Retinal pigment epithelial cell (primary cell): ENCODE measurements at regions not wholly inside any gene's neighbourhood (a gene's known extent, or its start where the extent isn't known, plus 50 kb on each side); places are given as distances from the start of the nearest gene placed in this dataset.

ENCODE experiments used
- DNase-seq: peaks from one replicate; pipeline ENCODE4 v3.0.0-alpha.2; 2010; ENCODE audit warnings: low read depth
- H3K4me3 ChIP-seq: 2 replicates; pipeline ENCODE4 v1.5.1; 2011; ENCODE audit warnings: mild to moderate bottlenecking, low read length, control low read depth, moderate library complexity
- TF ChIP-seq, protein P1 (sequence below): conservative IDR thresholded peaks from 2 replicates; pipeline ENCODE4 v1.5.1; 2011; ENCODE audit warnings: low read depth, low read length, control low read depth, inconsistent platforms

DNA sequence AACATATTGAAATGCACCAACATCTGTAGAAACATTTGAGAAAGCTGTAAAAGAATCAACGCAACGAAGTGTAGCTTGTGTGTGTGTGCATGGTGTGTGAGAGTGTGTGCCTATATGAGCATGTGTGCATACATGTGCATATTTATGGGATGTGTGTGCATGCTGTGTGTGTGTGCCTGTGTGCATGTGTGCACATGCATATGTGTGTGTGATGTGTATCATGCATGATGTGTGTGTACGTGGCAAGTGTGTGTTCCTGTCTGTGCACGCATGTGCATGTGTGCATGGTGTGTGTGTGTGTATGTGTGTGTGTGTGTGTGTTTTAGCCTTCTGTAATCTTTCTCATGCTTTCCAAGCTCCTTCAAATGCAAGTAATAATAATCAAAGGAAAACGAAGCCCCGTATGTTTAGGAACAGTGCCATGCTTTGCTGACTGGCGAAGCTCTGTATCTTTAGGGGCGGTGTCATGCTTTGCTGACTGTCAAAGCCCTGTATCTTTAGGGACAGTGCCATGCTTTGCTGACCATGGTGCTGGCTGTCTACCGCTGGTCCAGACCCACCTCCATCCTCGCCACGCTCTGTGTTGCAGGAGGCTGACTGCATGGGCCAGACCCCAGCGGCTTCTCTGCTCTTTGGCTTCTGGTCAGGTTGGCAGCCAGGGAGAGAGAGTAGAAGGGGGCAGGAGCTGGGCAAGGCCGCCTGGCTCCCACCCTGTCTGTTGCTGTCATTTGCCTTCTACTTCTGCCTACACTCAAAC, 129.2 kb downstream of the ASB1 start:
- TF ChIP-seq, protein P1, sequence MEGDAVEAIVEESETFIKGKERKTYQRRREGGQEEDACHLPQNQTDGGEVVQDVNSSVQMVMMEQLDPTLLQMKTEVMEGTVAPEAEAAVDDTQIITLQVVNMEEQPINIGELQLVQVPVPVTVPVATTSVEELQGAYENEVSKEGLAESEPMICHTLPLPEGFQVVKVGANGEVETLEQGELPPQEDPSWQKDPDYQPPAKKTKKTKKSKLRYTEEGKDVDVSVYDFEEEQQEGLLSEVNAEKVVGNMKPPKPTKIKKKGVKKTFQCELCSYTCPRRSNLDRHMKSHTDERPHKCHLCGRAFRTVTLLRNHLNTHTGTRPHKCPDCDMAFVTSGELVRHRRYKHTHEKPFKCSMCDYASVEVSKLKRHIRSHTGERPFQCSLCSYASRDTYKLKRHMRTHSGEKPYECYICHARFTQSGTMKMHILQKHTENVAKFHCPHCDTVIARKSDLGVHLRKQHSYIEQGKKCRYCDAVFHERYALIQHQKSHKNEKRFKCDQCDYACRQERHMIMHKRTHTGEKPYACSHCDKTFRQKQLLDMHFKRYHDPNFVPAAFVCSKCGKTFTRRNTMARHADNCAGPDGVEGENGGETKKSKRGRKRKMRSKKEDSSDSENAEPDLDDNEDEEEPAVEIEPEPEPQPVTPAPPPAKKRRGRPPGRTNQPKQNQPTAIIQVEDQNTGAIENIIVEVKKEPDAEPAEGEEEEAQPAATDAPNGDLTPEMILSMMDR = no peak

DNA sequence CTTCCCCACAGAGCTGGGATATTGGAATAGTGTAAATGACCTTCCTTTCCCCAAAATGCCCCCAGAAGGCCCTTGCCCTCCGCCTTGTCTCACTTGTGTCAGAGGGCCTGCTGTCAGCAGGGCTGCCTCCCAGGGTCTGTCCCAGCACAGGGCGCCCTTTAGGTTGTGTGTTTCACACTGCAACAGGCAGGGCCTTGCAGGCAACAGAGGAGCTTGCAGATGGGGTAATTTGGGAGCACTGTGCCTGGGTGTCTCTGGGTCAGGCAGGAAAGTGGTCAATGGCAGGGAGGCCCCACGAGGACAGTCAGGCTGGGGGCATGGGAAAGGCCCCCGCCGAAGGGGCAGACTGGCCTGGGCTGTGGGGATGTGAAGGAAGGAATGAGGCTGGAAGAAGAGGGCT, 130.7 kb downstream of the ASB1 start:
- H3K4me3 ChIP-seq = no peak overlapping the region
- TF ChIP-seq, protein P1 = no peak
- no peak for DNase-seq

More for the DNA sequence above, 129.2 kb downstream of the ASB1 start:
- no peak for DNase-seq
- no peak overlapping the region for H3K4me3 ChIP-seq

DNA sequence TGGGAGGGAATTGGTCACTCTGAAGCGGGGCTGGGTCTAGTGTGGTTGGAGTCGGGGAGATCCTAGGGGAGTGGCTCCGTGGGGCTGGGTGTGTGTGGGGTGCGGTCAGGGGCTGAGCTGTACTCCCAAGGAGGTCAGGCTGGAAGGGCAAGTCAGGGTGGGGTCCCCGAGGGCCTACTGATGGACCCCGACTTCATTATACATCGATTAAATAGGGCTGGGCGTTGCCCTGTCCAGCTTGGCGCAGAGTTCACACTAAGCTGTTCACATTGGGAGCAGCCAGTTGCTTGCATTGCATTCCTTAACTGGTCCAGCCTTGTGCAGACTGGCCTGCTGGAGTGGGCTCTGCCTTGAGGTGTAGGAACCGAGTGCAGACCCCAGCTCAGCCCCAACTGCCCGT, 131.2 kb downstream of the ASB1 start:
- H3K4me3 ChIP-seq = no peak overlapping the region
- no peak for DNase-seq
- TF ChIP-seq, protein P1 = no peak

DNA sequence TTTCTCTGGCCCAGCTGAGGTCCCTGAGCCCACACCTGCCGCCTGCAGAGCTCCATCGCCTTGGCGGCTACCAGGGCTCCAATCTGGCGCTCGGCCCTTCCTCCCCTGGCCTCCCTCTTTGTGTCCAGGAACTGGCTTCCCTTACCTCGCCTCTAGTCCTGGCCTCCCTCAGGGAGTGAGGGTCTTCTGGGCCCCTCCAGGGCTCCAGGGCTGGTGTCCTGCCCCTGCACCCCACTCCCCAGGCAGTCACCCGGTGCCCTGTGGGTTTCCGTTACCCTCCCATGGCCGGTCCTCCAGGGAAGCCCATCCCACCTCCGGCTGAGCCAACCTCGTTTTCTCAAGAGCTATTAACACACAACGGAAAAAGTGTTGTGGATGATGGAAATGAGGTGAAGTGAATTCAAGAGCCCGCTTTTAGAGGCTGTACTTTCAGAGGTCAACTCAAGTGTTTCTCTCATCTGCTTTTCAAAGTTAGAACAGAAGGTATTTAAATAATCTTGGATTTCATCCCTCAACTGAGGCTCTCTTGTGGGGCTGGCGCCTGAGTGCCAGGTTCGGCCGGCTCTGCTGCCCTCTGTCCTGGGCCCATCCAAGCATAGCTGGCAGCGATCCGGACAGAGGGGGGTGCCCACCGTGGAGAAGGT, 131.9 kb downstream of the ASB1 start:
- no peak for DNase-seq
- TF ChIP-seq, protein P1 = no peak
- no peak overlapping the region for H3K4me3 ChIP-seq

DNA sequence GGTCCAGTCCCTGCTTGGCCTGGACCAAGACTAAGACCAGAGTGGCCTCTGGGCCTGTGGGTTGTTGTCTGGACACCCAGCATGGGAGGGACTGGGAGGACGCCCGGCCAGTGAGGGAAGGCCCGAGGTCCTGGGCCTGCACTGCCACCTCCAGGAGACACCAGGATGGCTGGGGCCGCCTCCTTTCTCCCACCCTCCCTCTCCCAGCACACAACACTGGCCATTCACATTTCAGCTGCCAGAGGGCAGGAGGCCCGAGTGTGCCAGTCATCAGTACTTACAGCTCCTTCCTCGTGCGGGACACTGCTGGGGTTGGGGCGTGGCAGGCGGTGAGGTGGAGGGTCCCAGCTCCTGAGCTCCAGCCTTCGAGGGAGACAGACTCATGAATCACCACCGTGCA, 133.5 kb downstream of the ASB1 start:
- H3K4me3 ChIP-seq = no peak overlapping the region
- DNase-seq = no peak
- TF ChIP-seq, protein P1 = no peak

DNA sequence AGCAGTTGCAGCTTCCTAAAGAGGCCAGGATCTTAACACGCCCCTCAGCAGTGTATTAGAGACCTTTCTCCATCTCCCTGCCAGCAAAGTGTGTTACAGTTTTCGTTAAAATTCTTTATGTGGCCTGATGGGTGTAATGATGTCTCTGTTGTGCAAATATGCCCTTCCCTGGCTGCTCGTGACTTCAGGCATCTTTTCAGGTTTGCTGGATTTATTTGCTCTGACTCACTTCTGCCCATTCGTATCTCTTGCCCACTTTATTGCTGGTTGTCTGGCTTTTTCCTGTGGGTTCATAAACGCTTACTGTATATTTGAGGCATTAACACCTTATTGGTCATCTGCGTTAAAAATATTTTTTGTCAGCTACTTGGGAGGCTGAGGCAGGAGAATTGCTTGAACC, 134.5 kb downstream of the ASB1 start:
- TF ChIP-seq, protein P1 = no peak
- no peak overlapping the region for H3K4me3 ChIP-seq
- no peak for DNase-seq

DNA sequence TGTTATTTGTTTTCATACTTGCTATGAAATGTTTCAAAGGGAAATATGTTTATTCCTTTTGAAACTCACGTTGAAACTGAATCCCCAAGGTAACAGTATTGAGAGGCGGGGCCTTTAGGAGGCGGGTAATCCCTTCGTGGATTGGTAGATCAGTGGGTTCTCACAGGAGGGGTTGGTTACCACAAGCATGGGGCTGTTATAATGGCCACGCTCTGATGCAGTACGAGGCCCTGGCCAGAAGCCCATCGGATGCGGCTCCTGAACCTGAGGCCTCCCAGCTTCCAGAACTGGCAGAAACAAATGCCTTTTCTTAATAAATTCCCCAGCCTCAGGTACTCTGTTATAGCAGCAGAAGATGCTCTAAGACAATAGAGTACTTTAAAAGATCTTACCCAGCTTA, 135.7 kb downstream of the ASB1 start:
- H3K4me3 ChIP-seq = no peak overlapping the region
- no peak for DNase-seq
- TF ChIP-seq, protein P1 = no peak
